Keratinocyte (primary cell): ENCODE measurements at regions not wholly inside any gene's neighbourhood (a gene's known extent, or its start where the extent isn't known, plus 50 kb on each side); places are given as distances from the start of the nearest gene placed in this dataset.

Experiments
- DNase-seq: peaks from one replicate; pipeline ENCODE4 v3.0.0-alpha.2; 2011; ENCODE audit warnings: low read depth, missing footprints, low spot score
- FAIRE-seq: peaks from 2 replicates; lab custom pipeline; 2011; peaks lifted over from hg19 to GRCh38; lab: Jason Lieb, UNC
- H2AFZ ChIP-seq: 2 replicates; pipeline ENCODE4 v1.6.0; 2012; ENCODE audit warnings: low read length, control low read depth, inconsistent platforms; ENCODE audit not compliant: control insufficient read depth
- H3K27ac ChIP-seq: 2 replicates; pipeline ENCODE4 v1.5.1; 2011; ENCODE audit warnings: low read length; ENCODE audit not compliant: control insufficient read depth, insufficient read depth
- H3K27me3 ChIP-seq: 3 replicates; pipeline ENCODE4 v1.6.0; 2011; ENCODE audit warnings: low read length; ENCODE audit not compliant: control insufficient read depth, insufficient read depth; ENCODE audit errors: extremely low read depth
- H3K36me3 ChIP-seq, 2 experiments: 2 replicates in 1 of 2; 3 replicates in 1 of 2; pipeline ENCODE4 v1.5.1; 2011; ENCODE audit warnings: low read length in 2 of 2, mild to moderate bottlenecking in 1 of 2; ENCODE audit not compliant: control insufficient read depth in 2 of 2, insufficient read depth in 2 of 2; ENCODE audit errors: extremely low read depth in 1 of 2
- H3K4me1 ChIP-seq: 3 replicates; pipeline ENCODE4 v1.5.1; 2011; ENCODE audit warnings: low read length; ENCODE audit not compliant: control insufficient read depth, insufficient read depth; ENCODE audit errors: extremely low read depth
- H3K4me2 ChIP-seq: 3 replicates; pipeline ENCODE4 v1.6.0; 2011; ENCODE audit warnings: low read depth, low read length; ENCODE audit not compliant: control insufficient read depth, insufficient read depth; ENCODE audit errors: extremely low read depth
- H3K4me3 ChIP-seq, 3 experiments: fragments of 200-600 bp in 1 of 3; sonication (generic) in 1 of 3; 2 replicates in 2 of 3; 3 replicates in 1 of 3; pipeline ENCODE4 v1.5.1; 2011 to 2016; ENCODE audit warnings: low read length in 3 of 3, mild to moderate bottlenecking in 3 of 3, control low read depth in 2 of 3, inconsistent platforms in 1 of 3, low read depth in 1 of 3, mixed read lengths in 1 of 3, mixed run types in 1 of 3, moderate library complexity in 1 of 3; ENCODE audit not compliant: control insufficient read depth in 2 of 3, insufficient read depth in 2 of 3; ENCODE audit errors: extremely low read depth in 1 of 3
- H3K79me2 ChIP-seq: 2 replicates; pipeline ENCODE4 v1.6.0; 2012; ENCODE audit warnings: low read length; ENCODE audit not compliant: control insufficient read depth, insufficient read depth
- H3K9ac ChIP-seq: 3 replicates; pipeline ENCODE4 v1.6.0; 2011; ENCODE audit warnings: low read length; ENCODE audit not compliant: control insufficient read depth, insufficient read depth; ENCODE audit errors: extremely low read depth
- H3K9me1 ChIP-seq: 3 replicates; pipeline ENCODE4 v1.6.0; 2011; ENCODE audit warnings: low read length; ENCODE audit not compliant: control insufficient read depth, insufficient read depth; ENCODE audit errors: extremely low read depth
- H3K9me3 ChIP-seq: 2 replicates; pipeline ENCODE4 v1.5.1; 2012; ENCODE audit warnings: low read depth, low read length; ENCODE audit not compliant: control insufficient read depth
- H4K20me1 ChIP-seq: 3 replicates; pipeline ENCODE4 v1.6.0; 2011; ENCODE audit warnings: low read length; ENCODE audit not compliant: control insufficient read depth, insufficient read depth; ENCODE audit errors: extremely low read depth
- CTCF ChIP-seq, 3 experiments: IDR thresholded peaks in 1 of 3; conservative IDR thresholded peaks in 1 of 3; optimal IDR thresholded peaks in 1 of 3; 2 replicates in 2 of 3; 3 replicates in 1 of 3; pipeline versions ENCODE3 to v1.5.1; 2011; ENCODE audit warnings: low read length in 3 of 3, mild to moderate bottlenecking in 3 of 3, moderate library complexity in 2 of 3, control low read depth in 1 of 3, inconsistent platforms in 1 of 3; ENCODE audit not compliant: insufficient read depth in 2 of 3; ENCODE audit errors: extremely low read depth in 1 of 3
- EZH2 ChIP-seq: IDR thresholded peaks from one replicate; pipeline ENCODE4 v1.6.1; 2012; ENCODE audit warnings: inconsistent platforms, mild to moderate bottlenecking, low read length, moderate library complexity
- dilution Hi-C: fragments of 300-500 bp; cut with MboI; formaldehyde crosslinking; loops from one replicate; pipeline ENCODE4 v1.7.0; 2020; ENCODE audit warnings: low sequenced_read_pairs; ENCODE audit not compliant: extremely low pct_ligation_motif_present

- H3K27me3 ChIP-seq, result no peaks in the 10 kb centered on the region
- no peak overlapping the region for H2AFZ ChIP-seq
- no peak overlapping the region for H3K9ac ChIP-seq
- H3K9me1 ChIP-seq, result no peaks in the 10 kb centered on the region
- H3K4me1 ChIP-seq, result no peaks in the 10 kb centered on the region
- no peak overlapping the region for H3K4me2 ChIP-seq
- H3K36me3 ChIP-seq, result no peaks in the 10 kb centered on the region
- H3K9me3 ChIP-seq, result peaks cover 9% of the 10 kb centered on the region
- no peak overlapping the region for H3K4me3 ChIP-seq
- H4K20me1 ChIP-seq, result no peaks in the 10 kb centered on the region
- H3K79me2 ChIP-seq, result no peaks in the 10 kb centered on the region
- H3K27ac ChIP-seq, result no peak overlapping the region
- FAIRE-seq (no peak), DNase-seq (no peak)
- TF ChIP-seq CTCF (optimal IDR thresholded peaks at IDR 0.05 in 1 of 3, IDR thresholded peaks at IDR 0.05 in 1 of 3, conservative IDR thresholded peaks at IDR 0.05 in 1 of 3; ENCODE audit: extremely low read depth in 1 of 3, insufficient read depth in 2 of 3, low read length in 3 of 3) (no peak), EZH2 (no peak)
- dilution Hi-C loops, result no loop called here
These were observed 66.4 kb upstream of the TTC34 start for GRCh38 chr1:2867861-2868260.

DNA sequence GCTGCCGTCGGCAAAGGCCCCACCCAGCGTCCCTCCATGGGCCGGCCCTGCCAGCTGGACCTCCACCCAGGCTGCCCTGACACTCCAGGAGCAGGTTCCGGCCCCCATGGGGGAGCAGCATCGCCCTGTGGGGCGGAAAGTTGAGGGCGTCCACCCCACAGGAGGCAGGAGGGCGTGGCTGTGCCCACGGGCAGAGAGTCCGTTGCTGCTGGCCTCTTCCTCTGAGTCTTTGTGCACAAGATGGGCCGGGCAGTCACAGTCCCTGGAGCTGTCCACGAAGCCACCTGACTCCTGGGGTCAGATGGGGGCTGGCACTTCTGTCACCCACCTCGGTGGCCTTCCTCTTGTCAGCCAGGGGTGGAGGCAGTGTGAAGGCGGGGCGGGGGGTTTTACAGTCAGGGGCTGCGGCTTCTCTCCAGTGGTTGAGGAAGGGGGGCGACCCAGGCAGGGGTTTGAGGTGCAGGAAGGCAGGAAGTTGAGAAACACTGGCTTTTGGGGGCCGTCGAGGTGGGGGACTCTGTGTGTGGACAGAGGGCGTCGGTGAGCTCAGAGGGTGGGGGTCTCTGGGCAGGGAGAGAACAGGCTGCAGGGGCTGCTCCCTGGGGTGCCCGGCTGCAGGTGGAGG, 67.2 kb upstream of the TTC34 start:
- H3K79me2 ChIP-seq, result no peaks in the 10 kb centered on the region

More for the DNA sequence above, 67.2 kb upstream of the TTC34 start:
- FAIRE-seq (no peak), DNase-seq (no peak)
- no peak overlapping the region for H3K4me2 ChIP-seq
- no peak overlapping the region for H3K27ac ChIP-seq
- H2AFZ ChIP-seq, result no peak overlapping the region
- TF ChIP-seq CTCF (optimal IDR thresholded peaks at IDR 0.05 in 1 of 3, IDR thresholded peaks at IDR 0.05 in 1 of 3, conservative IDR thresholded peaks at IDR 0.05 in 1 of 3; ENCODE audit: extremely low read depth in 1 of 3, insufficient read depth in 2 of 3, low read length in 3 of 3) (no peak), EZH2 (no peak)
- dilution Hi-C loops, result no loop called here
- H3K4me3 ChIP-seq, result no peak overlapping the region
- peaks cover 13% of the 10 kb centered on the region for H3K9me3 ChIP-seq
- no peaks in the 10 kb centered on the region for H3K4me1 ChIP-seq
- H3K36me3 ChIP-seq, result no peaks in the 10 kb centered on the region
- H4K20me1 ChIP-seq, result no peaks in the 10 kb centered on the region
- no peak overlapping the region for H3K9ac ChIP-seq
- no peaks in the 10 kb centered on the region for H3K27me3 ChIP-seq
- no peaks in the 10 kb centered on the region for H3K9me1 ChIP-seq
